Astrocyte of the spinal cord (primary cell): ENCODE measurements at regions not wholly inside any gene's neighbourhood (a gene's known extent, or its start where the extent isn't known, plus 50 kb on each side); places are given as distances from the start of the nearest gene placed in this dataset.

Experiments
- DNase-seq: peaks from one replicate; pipeline ENCODE4 v3.0.0; 2011; ENCODE audit warnings: low read depth, low spot score
- H3K4me3 ChIP-seq: 2 replicates; pipeline ENCODE4 v1.5.1; 2011; ENCODE audit warnings: low read depth, mild to moderate bottlenecking, low read length, moderate library complexity
- in situ Hi-C: cut with HindIII; loops from 2 replicates; pipeline ENCODE4 v1.10.0; 2017; ENCODE audit warnings: low sequenced_read_pairs
- TF ChIP-seq, protein P1 (sequence below): IDR thresholded peaks from 2 replicates; pipeline ENCODE4 v1.5.1; 2012; ENCODE audit warnings: low read depth, mild to moderate bottlenecking, low read length, inconsistent platforms

DNA sequence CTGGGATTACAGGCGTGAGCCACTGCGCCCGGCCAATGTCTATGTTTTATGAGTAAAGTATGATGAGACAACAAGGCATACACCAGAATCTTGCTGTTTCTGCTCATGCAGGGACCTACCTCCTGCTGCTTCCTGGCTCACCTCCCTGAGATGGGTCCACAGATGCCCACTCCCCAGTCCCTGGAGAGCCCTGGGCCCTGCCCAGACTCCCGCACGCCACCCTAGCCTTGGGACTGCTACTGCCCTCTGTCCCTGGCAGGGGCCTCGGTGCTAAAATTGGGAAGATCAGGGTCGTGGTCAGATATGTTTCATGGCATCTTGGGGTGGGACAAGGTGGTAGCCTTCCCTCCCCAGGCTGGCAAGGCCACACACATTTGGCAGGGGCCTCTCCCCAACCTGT, 84.3 kb upstream of the BCOR start:
- TF ChIP-seq, protein P1, sequence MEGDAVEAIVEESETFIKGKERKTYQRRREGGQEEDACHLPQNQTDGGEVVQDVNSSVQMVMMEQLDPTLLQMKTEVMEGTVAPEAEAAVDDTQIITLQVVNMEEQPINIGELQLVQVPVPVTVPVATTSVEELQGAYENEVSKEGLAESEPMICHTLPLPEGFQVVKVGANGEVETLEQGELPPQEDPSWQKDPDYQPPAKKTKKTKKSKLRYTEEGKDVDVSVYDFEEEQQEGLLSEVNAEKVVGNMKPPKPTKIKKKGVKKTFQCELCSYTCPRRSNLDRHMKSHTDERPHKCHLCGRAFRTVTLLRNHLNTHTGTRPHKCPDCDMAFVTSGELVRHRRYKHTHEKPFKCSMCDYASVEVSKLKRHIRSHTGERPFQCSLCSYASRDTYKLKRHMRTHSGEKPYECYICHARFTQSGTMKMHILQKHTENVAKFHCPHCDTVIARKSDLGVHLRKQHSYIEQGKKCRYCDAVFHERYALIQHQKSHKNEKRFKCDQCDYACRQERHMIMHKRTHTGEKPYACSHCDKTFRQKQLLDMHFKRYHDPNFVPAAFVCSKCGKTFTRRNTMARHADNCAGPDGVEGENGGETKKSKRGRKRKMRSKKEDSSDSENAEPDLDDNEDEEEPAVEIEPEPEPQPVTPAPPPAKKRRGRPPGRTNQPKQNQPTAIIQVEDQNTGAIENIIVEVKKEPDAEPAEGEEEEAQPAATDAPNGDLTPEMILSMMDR: no peak
- in situ Hi-C loops: no loop called here

DNA sequence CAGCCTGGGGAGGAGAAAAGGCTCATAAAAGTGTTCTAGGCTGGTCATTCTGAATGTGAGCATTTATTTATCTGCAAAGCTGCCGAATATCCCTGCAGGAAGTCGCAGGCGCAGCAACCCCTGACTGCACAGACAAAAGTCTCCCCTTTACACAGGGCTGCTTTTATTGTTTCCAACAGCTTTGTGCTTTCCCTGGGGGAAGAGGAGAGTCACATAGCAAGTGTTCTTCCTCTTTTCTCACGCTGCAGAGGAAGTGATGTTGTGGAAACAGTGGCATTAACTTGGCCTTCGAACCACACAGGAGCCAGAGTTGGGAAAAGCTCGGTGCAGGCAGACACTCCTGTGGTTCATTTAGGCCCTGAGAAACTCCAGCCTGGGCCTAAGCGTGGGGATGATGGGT, 81.5 kb upstream of the BCOR start:
- no peak overlapping the region for H3K4me3 ChIP-seq
- TF ChIP-seq, protein P1: no peak
- DNase-seq: no peak
- in situ Hi-C loops: no loop called here

More for the DNA sequence above, 84.3 kb upstream of the BCOR start:
- H3K4me3 ChIP-seq: no peak overlapping the region
- DNase-seq: no peak

- in situ Hi-C loops: no loop called here
- no peak for DNase-seq
- TF ChIP-seq, protein P1: no peak
These were observed 80.4 kb upstream of the BCOR start for GRCh38 chrX:40177942-40178715.

GRCh38 chrX:40177489-40177888, 79.7 kb upstream of the BCOR start:
- no peak for DNase-seq
- in situ Hi-C loops: no loop called here
- H3K4me3 ChIP-seq: no peak overlapping the region
- TF ChIP-seq, protein P1: no peak

More at GRCh38 chrX:40177942-40178715, 80.4 kb upstream of the BCOR start:
- no peak overlapping the region for H3K4me3 ChIP-seq

GRCh38 chrX:40177117-40177430, 79.3 kb upstream of the BCOR start:
- peak overlapping the region; percentile 7 for H3K4me3 ChIP-seq
- in situ Hi-C loops: no loop called here
- TF ChIP-seq, protein P1: no peak
- DNase-seq: no peak

DNA sequence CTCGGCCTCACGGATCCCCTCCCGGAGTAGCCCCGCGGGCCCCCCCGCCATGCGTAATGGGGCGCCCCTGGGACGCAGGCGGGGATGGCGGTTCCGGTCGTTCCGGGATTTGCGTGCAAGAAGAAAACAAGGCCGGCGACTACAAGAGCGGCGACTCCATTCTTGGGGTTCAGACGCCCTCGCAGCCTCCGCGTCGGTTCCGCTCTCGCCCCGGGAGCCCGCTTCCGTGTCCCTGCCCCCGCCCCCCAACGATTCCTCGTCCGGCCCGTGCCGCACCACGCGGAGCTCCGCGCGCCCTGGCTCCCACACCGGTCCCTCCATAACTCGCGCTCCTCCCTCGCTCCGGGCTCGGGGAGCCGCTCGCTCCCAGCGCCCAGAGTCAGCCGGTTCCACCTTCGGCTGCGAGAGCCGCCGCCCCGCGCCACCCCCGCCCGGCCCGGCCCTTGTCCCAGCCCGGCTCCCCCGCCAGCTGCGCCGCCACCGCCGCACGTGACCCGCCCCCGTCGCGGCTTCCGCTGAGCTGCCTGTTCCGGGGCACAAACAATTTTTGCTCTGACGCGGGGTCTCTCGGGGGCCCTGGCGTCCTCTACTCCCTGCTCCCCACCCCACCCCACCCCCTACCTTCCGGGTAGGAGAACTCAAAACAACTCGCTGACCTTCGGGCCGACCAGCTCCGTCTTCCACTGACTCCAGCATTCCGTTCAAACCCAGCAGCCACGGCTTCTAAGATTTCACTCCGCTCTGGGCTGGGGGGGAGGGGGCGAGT, 78.8 kb upstream of the BCOR start:
- no peak for DNase-seq
- in situ Hi-C loops: no loop called here
- H3K4me3 ChIP-seq: peak overlapping the region; percentile 38
- TF ChIP-seq, protein P1: no peak
